ENCODE measurements at regions not wholly inside any gene's neighbourhood (a gene's known extent, or its start where the extent isn't known, plus 50 kb on each side); places are given as distances from the start of the nearest gene placed in this dataset.

DNA sequence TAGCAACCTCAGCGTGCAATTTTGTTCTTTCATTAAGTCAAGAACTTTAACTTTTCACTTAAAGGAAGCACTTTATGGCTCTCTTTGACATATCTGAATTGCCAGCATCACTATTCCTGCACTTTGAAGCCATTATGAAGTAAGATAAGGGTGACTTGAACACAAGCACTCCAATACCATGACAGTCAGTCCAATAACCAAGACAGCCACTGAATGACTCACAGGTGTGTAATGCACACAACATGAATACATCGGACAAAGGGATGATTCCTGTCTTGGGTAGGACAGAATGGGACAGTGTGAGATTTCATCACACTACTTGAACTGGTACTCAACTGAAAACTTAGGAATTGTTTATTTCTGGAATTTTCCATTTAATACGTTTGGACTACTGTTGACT, 233.7 kb upstream of the IPO5 start:
- no peaks in the 10 kb centered on the region for H3K9me2 ChIP-seq
- no peaks in the 10 kb centered on the region for H3K27me3 ChIP-seq (ENCODE audit: insufficient read depth)
- H3K4me1 ChIP-seq (ENCODE audit: control insufficient read depth in 1 of 2, insufficient read depth in 2 of 2, low read depth in 1 of 2, low read length in 1 of 2): no peaks in the 10 kb centered on the region
- H3K79me2 ChIP-seq (ENCODE audit: insufficient read depth): no peaks in the 10 kb centered on the region
- no peaks in the 10 kb centered on the region for H3K36me3 ChIP-seq (replicated peaks in 1 of 2; ENCODE audit: control insufficient read depth in 1 of 2, insufficient read depth in 2 of 2, low read length in 1 of 2)
- TF ChIP-seq GABPA (IDR thresholded peaks at IDR 0.05; ENCODE audit: low read depth) (no peak), NRF1 (IDR thresholded peaks at IDR 0.05; ENCODE audit: low read depth, low read length) (no peak), JUND (IDR thresholded peaks at IDR 0.05) (no peak), YY1 (IDR thresholded peaks at IDR 0.05; ENCODE audit: low read depth) (no peak), ELF1 (IDR thresholded peaks at IDR 0.05) (no peak)
- TF ChIP-seq, protein P1, sequence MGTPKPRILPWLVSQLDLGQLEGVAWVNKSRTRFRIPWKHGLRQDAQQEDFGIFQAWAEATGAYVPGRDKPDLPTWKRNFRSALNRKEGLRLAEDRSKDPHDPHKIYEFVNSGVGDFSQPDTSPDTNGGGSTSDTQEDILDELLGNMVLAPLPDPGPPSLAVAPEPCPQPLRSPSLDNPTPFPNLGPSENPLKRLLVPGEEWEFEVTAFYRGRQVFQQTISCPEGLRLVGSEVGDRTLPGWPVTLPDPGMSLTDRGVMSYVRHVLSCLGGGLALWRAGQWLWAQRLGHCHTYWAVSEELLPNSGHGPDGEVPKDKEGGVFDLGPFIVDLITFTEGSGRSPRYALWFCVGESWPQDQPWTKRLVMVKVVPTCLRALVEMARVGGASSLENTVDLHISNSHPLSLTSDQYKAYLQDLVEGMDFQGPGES (IDR thresholded peaks at IDR 0.05; ENCODE audit: low read depth, low read length): no peak
- no peak overlapping the region for H3K4me2 ChIP-seq
- no peaks in the 10 kb centered on the region for H4K20me1 ChIP-seq (ENCODE audit: insufficient read depth)
- H3K9ac ChIP-seq: no peak overlapping the region
- no peaks in the 10 kb centered on the region for H3K9me3 ChIP-seq
- no peak for DNase-seq
- ChIA-PET POLR2A (no interaction called here), CTCF (no interaction called here)
- H2AFZ ChIP-seq (ENCODE audit: low read depth): no peak overlapping the region
- no peak overlapping the region for H3K4me3 ChIP-seq (ENCODE audit: low read depth in 2 of 2, low read length in 1 of 2)
- no peak overlapping the region for H3K27ac ChIP-seq (ENCODE audit: low read depth in 2 of 2, low read length in 1 of 2)
- H3F3A ChIP-seq (replicated peaks; ENCODE audit: insufficient read depth): no peaks in the 10 kb centered on the region
- 43% methylated on average over 3 of the region's 3 CpGs for WGBS (ENCODE audit: low lambda C conversion rate)

DNA sequence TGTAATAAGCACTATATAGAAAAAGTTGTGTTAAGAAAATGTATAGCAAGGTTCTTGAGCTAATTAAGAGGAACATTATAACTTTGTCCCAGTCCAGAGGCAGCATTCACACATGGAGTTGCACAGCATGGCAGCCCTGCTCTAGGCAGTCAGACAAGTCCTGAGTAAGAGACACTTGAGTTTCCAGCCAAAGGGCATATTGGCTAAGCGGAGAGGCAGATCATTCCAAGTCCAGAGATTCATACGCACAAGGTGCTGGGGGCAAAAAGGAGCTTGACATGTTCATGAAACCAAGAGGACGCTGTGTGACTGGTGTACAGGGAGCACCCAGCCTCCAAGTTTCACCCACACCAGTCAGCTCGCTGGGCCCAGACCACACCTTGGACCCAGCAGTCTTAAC, 232.6 kb upstream of the IPO5 start:
- Histone ChIP-seq H3K4me2 (no peak overlapping the region), H3K9me3 (no peaks in the 10 kb centered on the region), H2AFZ (ENCODE audit: low read depth) (no peak overlapping the region), H3K9ac (no peak overlapping the region), H3K9me2 (no peaks in the 10 kb centered on the region), H4K20me1 (ENCODE audit: insufficient read depth) (no peaks in the 10 kb centered on the region), H3F3A (replicated peaks; ENCODE audit: insufficient read depth) (no peaks in the 10 kb centered on the region), H3K79me2 (ENCODE audit: insufficient read depth) (no peaks in the 10 kb centered on the region), H3K27ac (ENCODE audit: low read depth in 2 of 2, low read length in 1 of 2) (no peak overlapping the region), H3K27me3 (ENCODE audit: insufficient read depth) (no peaks in the 10 kb centered on the region), H3K4me1 (ENCODE audit: control insufficient read depth in 1 of 2, insufficient read depth in 2 of 2, low read depth in 1 of 2, low read length in 1 of 2) (no peaks in the 10 kb centered on the region), H3K36me3 (replicated peaks in 1 of 2; ENCODE audit: control insufficient read depth in 1 of 2, insufficient read depth in 2 of 2, low read length in 1 of 2) (no peaks in the 10 kb centered on the region), H3K4me3 (ENCODE audit: low read depth in 2 of 2, low read length in 1 of 2) (no peak overlapping the region)
- CTCF ChIA-PET: interaction anchor here (1.2 to 1.3 kb wide), 2 partner anchors 21 to 65 kb away, joined by 3 read pairs; no protein-coding TSS in a partner anchor
- WGBS (ENCODE audit: low lambda C conversion rate): 47% methylated on average over 4 of the region's 4 CpGs
- POLR2A ChIA-PET: no interaction called here
- DNase-seq: no peak
- TF ChIP-seq MEF2A (IDR thresholded peaks at IDR 0.05; ENCODE audit: borderline replicate concordance, low read depth) (no peak), RAD21 (IDR thresholded peaks at IDR 0.05; ENCODE audit: low read length) (no peak), RCOR1 (IDR thresholded peaks at IDR 0.05; ENCODE audit: low read length) (no peak), NRF1 (IDR thresholded peaks at IDR 0.05; ENCODE audit: low read depth, low read length) (no peak), YY1 (IDR thresholded peaks at IDR 0.05; ENCODE audit: low read depth) (no peak), FOXJ3 (CRISPR knock-in tag; IDR thresholded peaks at IDR 0.05) (no peak), TCF12 (IDR thresholded peaks at IDR 0.05) (no peak), TEAD4 (IDR thresholded peaks at IDR 0.05; ENCODE audit: borderline replicate concordance, insufficient read depth) (no peak), FOXM1 (IDR thresholded peaks at IDR 0.05; ENCODE audit: low read depth) (no peak), EP300 (IDR thresholded peaks at IDR 0.05; ENCODE audit: borderline replicate concordance in 1 of 2, low read depth in 1 of 2, low read length in 1 of 2) (no peak), EZH2phosphoT487 (IDR thresholded peaks at IDR 0.05; ENCODE audit: borderline replicate concordance, low read depth) (no peak), POLR2AphosphoS5 (IDR thresholded peaks at IDR 0.05; ENCODE audit: low read depth, low read length) (no peak), GABPA (IDR thresholded peaks at IDR 0.05; ENCODE audit: low read depth) (no peak)
- TF ChIP-seq, protein P2, sequence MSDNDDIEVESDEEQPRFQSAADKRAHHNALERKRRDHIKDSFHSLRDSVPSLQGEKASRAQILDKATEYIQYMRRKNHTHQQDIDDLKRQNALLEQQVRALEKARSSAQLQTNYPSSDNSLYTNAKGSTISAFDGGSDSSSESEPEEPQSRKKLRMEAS (IDR thresholded peaks at IDR 0.05; ENCODE audit: low read depth): no peak
- TF ChIP-seq, protein P3, sequence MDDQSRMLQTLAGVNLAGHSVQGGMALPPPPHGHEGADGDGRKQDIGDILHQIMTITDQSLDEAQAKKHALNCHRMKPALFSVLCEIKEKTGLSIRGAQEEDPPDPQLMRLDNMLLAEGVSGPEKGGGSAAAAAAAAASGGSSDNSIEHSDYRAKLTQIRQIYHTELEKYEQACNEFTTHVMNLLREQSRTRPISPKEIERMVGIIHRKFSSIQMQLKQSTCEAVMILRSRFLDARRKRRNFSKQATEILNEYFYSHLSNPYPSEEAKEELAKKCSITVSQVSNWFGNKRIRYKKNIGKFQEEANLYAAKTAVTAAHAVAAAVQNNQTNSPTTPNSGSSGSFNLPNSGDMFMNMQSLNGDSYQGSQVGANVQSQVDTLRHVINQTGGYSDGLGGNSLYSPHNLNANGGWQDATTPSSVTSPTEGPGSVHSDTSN (IDR thresholded peaks at IDR 0.05): no peak
- TF ChIP-seq, protein P4, sequence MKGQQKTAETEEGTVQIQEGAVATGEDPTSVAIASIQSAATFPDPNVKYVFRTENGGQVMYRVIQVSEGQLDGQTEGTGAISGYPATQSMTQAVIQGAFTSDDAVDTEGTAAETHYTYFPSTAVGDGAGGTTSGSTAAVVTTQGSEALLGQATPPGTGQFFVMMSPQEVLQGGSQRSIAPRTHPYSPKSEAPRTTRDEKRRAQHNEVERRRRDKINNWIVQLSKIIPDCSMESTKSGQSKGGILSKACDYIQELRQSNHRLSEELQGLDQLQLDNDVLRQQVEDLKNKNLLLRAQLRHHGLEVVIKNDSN (IDR thresholded peaks at IDR 0.05; ENCODE audit: borderline replicate concordance, low read depth): no peak
- TF ChIP-seq, protein P5, sequence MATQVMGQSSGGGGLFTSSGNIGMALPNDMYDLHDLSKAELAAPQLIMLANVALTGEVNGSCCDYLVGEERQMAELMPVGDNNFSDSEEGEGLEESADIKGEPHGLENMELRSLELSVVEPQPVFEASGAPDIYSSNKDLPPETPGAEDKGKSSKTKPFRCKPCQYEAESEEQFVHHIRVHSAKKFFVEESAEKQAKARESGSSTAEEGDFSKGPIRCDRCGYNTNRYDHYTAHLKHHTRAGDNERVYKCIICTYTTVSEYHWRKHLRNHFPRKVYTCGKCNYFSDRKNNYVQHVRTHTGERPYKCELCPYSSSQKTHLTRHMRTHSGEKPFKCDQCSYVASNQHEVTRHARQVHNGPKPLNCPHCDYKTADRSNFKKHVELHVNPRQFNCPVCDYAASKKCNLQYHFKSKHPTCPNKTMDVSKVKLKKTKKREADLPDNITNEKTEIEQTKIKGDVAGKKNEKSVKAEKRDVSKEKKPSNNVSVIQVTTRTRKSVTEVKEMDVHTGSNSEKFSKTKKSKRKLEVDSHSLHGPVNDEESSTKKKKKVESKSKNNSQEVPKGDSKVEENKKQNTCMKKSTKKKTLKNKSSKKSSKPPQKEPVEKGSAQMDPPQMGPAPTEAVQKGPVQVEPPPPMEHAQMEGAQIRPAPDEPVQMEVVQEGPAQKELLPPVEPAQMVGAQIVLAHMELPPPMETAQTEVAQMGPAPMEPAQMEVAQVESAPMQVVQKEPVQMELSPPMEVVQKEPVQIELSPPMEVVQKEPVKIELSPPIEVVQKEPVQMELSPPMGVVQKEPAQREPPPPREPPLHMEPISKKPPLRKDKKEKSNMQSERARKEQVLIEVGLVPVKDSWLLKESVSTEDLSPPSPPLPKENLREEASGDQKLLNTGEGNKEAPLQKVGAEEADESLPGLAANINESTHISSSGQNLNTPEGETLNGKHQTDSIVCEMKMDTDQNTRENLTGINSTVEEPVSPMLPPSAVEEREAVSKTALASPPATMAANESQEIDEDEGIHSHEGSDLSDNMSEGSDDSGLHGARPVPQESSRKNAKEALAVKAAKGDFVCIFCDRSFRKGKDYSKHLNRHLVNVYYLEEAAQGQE (IDR thresholded peaks at IDR 0.05; ENCODE audit: low read depth, low read length): no peak
- TF ChIP-seq, protein P6, sequence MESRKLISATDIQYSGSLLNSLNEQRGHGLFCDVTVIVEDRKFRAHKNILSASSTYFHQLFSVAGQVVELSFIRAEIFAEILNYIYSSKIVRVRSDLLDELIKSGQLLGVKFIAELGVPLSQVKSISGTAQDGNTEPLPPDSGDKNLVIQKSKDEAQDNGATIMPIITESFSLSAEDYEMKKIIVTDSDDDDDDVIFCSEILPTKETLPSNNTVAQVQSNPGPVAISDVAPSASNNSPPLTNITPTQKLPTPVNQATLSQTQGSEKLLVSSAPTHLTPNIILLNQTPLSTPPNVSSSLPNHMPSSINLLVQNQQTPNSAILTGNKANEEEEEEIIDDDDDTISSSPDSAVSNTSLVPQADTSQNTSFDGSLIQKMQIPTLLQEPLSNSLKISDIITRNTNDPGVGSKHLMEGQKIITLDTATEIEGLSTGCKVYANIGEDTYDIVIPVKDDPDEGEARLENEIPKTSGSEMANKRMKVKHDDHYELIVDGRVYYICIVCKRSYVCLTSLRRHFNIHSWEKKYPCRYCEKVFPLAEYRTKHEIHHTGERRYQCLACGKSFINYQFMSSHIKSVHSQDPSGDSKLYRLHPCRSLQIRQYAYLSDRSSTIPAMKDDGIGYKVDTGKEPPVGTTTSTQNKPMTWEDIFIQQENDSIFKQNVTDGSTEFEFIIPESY (IDR thresholded peaks at IDR 0.05; ENCODE audit: borderline replicate concordance, low read depth): no peak
